ENCODE measurements at regions not wholly inside any gene's neighbourhood (a gene's known extent, or its start where the extent isn't known, plus 50 kb on each side); places are given as distances from the start of the nearest gene placed in this dataset.

DNA sequence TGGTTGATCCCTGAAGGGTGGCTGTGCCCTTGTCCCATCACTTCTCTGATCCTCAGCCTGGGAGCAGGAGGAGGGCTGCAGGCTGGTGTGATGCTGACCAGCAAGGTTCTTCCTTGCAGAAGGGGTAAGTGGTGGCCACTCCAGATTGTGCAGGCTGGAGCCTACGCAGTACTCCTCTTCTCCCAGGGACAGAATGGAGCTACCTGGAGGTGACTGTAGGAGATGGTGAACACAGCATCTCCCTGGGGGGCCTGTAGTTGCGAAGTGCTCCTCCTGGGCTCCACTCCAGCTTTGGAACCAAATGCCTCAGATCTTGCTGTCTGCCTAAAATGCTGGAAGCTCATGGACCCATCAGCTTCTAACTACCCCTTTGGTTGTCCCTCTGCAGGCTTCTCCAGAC is 323.6 kb upstream of the PODXL start:
- peaks cover under 1% of the 10 kb centered on the region for H3K9me3 Mint-ChIP-seq
- H3K27ac Mint-ChIP-seq (ENCODE audit: unreplicated experiment): no peak overlapping the region
- H3K27me3 Mint-ChIP-seq (ENCODE audit: low read depth): peaks cover 28% of the 10 kb centered on the region

DNA sequence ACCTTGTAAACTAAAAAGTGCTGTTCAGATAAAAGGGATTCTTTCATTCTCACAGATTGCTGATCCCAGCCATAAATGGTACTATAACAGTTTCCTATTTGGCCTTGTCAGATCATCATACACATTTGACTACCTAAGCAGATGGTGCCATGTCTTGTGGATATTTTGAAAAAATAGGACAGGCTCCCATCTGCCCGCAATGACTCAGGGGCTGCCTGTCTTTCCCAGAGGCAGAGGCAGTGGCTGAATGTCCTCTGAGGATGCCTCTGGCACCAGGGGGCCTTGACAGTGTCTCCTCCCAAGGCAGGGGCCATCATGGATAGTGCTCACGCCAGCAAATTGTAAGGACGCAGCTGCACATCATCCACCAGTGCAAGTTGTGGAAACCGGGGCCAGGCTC is 323.0 kb upstream of the PODXL start:
- Mint-ChIP-seq H3K27me3 (ENCODE audit: low read depth) (peaks cover 31% of the 10 kb centered on the region), H3K4me1 (no peaks in the 10 kb centered on the region), H3K9me3 (no peaks in the 10 kb centered on the region), H3K27ac (ENCODE audit: unreplicated experiment) (no peak overlapping the region), H3K4me3 (no peak overlapping the region), H3K36me3 (ENCODE audit: low read depth) (no peaks in the 10 kb centered on the region)
- no peak for DNase-seq (ENCODE audit: low read depth, low spot score)
- TF ChIP-seq, protein P1, sequence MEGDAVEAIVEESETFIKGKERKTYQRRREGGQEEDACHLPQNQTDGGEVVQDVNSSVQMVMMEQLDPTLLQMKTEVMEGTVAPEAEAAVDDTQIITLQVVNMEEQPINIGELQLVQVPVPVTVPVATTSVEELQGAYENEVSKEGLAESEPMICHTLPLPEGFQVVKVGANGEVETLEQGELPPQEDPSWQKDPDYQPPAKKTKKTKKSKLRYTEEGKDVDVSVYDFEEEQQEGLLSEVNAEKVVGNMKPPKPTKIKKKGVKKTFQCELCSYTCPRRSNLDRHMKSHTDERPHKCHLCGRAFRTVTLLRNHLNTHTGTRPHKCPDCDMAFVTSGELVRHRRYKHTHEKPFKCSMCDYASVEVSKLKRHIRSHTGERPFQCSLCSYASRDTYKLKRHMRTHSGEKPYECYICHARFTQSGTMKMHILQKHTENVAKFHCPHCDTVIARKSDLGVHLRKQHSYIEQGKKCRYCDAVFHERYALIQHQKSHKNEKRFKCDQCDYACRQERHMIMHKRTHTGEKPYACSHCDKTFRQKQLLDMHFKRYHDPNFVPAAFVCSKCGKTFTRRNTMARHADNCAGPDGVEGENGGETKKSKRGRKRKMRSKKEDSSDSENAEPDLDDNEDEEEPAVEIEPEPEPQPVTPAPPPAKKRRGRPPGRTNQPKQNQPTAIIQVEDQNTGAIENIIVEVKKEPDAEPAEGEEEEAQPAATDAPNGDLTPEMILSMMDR (conservative IDR thresholded peaks at IDR 0.05): no peak

More for the DNA sequence above, 323.6 kb upstream of the PODXL start:
- no peak for DNase-seq (ENCODE audit: low read depth, low spot score)
- Mint-ChIP-seq H3K4me3 (no peak overlapping the region), H3K4me1 (no peaks in the 10 kb centered on the region), H3K36me3 (ENCODE audit: low read depth) (no peaks in the 10 kb centered on the region)
- TF ChIP-seq, protein P1 (conservative IDR thresholded peaks at IDR 0.05): no peak

GRCh38 chr7:131878777-131879176 is 322.3 kb upstream of the PODXL start:
- Mint-ChIP-seq H3K27me3 (ENCODE audit: low read depth) (peaks cover 34% of the 10 kb centered on the region), H3K27ac (ENCODE audit: unreplicated experiment) (no peak overlapping the region), H3K4me1 (no peaks in the 10 kb centered on the region), H3K9me3 (no peaks in the 10 kb centered on the region), H3K4me3 (no peak overlapping the region), H3K36me3 (ENCODE audit: low read depth) (no peaks in the 10 kb centered on the region)
- DNase-seq (ENCODE audit: low read depth, low spot score): no peak
- TF ChIP-seq, protein P1 (conservative IDR thresholded peaks at IDR 0.05): no peak

DNA sequence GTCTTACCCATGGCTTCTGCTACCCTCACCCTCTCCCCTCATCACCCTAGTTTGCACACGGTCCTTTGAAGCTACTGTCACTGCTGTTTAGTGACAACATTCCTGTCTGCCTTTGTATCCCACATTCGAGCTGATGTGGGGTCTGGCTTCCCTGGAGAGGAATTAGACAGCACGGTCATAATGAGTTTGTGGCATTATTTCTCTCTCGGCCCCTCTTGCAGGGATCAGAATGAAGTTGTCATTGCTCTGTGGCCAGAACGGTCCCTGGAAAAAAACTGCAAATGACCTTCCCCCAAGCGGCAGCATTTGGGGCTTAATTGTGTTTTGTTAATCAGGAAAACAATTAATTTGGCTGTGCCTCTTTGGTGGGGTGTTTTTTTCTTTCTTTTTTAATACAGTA is 317.2 kb upstream of the PODXL start:
- no peak overlapping the region for H3K4me3 Mint-ChIP-seq
- H3K9me3 Mint-ChIP-seq: peaks cover 3% of the 10 kb centered on the region
- H3K36me3 Mint-ChIP-seq (ENCODE audit: low read depth): no peaks in the 10 kb centered on the region
- TF ChIP-seq, protein P1 (conservative IDR thresholded peaks at IDR 0.05): no peak
- H3K27ac Mint-ChIP-seq (ENCODE audit: unreplicated experiment): no peak overlapping the region
- DNase-seq (ENCODE audit: low read depth, low spot score): no peak
- H3K27me3 Mint-ChIP-seq (ENCODE audit: low read depth): peaks cover 24% of the 10 kb centered on the region
- no peaks in the 10 kb centered on the region for H3K4me1 Mint-ChIP-seq

- DNase-seq (ENCODE audit: low read depth, low spot score): no peak
- Mint-ChIP-seq H3K4me3 (no peak overlapping the region), H3K36me3 (ENCODE audit: low read depth) (no peaks in the 10 kb centered on the region), H3K27me3 (ENCODE audit: low read depth) (peaks cover 30% of the 10 kb centered on the region), H3K27ac (ENCODE audit: unreplicated experiment) (no peak overlapping the region), H3K4me1 (no peaks in the 10 kb centered on the region), H3K9me3 (peaks cover 3% of the 10 kb centered on the region)
- TF ChIP-seq, protein P1 (conservative IDR thresholded peaks at IDR 0.05): no peak
Measured at GRCh38 chr7:131869986-131870385, 313.6 kb upstream of the PODXL start.

Measured in neural crest cell (in vitro differentiated cells).